CD8-positive, alpha-beta memory T cell (primary cell): ENCODE measurements at regions not wholly inside any gene's neighbourhood (a gene's known extent, or its start where the extent isn't known, plus 50 kb on each side); places are given as distances from the start of the nearest gene placed in this dataset.
"Not testable (repeated sequence)": the region's sequence is repeated elsewhere in the genome, so short reads cannot be mapped to it uniquely, and the experiment has no call there.

Source experiments
- CTCF ChIA-PET: fragments of 350-600 bp; sonication (Branson Sonifier 250); formaldehyde crosslinking; loops from one replicate; lab custom pipeline; 2021; ENCODE audit warnings: antibody characterized with exemption; lab: Charles Lee
- POLR2A ChIA-PET: fragments of 350-600 bp; sonication (Branson Sonifier 250); formaldehyde crosslinking; loops from one replicate; lab custom pipeline; 2021; ENCODE audit warnings: antibody characterized with exemption; lab: Charles Lee
- DNase-seq, 5 donors: peaks; one replicate each; pipeline versions ENCODE4 v3.0.0 to v3.0.0-alpha.2; 2020 to 2022; ENCODE audit warnings: mixed read lengths in 1 of 5
- H3K27ac ChIP-seq: one replicate; pipeline ENCODE4 v1.7.0; 2013; ENCODE audit warnings: low read depth, mild to moderate bottlenecking, low read length, moderate library complexity
- H3K27me3 ChIP-seq: 2 replicates; pipeline ENCODE4 v1.7.0; 2013; ENCODE audit warnings: low read length, mild to moderate bottlenecking; ENCODE audit not compliant: insufficient read depth, poor library complexity, severe bottlenecking
- H3K36me3 ChIP-seq: 2 replicates; pipeline ENCODE4 v1.7.0; 2013; ENCODE audit warnings: mild to moderate bottlenecking, low read length, moderate library complexity; ENCODE audit not compliant: insufficient read depth
- H3K4me1 ChIP-seq: 2 replicates; pipeline ENCODE4 v1.7.0; 2013; ENCODE audit warnings: mild to moderate bottlenecking, low read length, moderate library complexity; ENCODE audit not compliant: insufficient read depth
- H3K4me3 ChIP-seq: 2 replicates; pipeline ENCODE4 v1.7.0; 2013; ENCODE audit warnings: mild to moderate bottlenecking, low read length
- H3K9me3 ChIP-seq: 2 replicates; pipeline ENCODE4 v1.7.0; 2013; ENCODE audit warnings: mild to moderate bottlenecking, low read length
- H3K27ac Mint-ChIP-seq, 8 donors: one replicate each; pipeline ENCODE4 v1.8.0; 2020 to 2021; ENCODE audit warnings: mixed read lengths in 8 of 8, mild to moderate bottlenecking in 6 of 8, inconsistent platforms in 3 of 8, moderate library complexity in 3 of 8
- H3K27me3 Mint-ChIP-seq, 2 donors: one replicate each; pipeline ENCODE4 v1.8.0; 2020 to 2021; ENCODE audit warnings: mixed read lengths in 2 of 2, mild to moderate bottlenecking in 1 of 2, moderate library complexity in 1 of 2
- H3K36me3 Mint-ChIP-seq, 3 donors: one replicate each; pipeline ENCODE4 v1.8.0; 2020 to 2021; ENCODE audit warnings: mixed read lengths in 3 of 3, inconsistent platforms in 1 of 3, mild to moderate bottlenecking in 1 of 3
- H3K4me1 Mint-ChIP-seq, 3 donors: one replicate each; pipeline ENCODE4 v1.8.0; 2020 to 2021; ENCODE audit warnings: mixed read lengths in 3 of 3, inconsistent platforms in 1 of 3, mild to moderate bottlenecking in 1 of 3
- H3K4me3 Mint-ChIP-seq, 7 donors: one replicate each; pipeline ENCODE4 v1.8.0; 2020 to 2021; ENCODE audit warnings: mixed read lengths in 7 of 7, mild to moderate bottlenecking in 6 of 7, moderate library complexity in 4 of 7, inconsistent platforms in 2 of 7
- H3K9me3 Mint-ChIP-seq, 5 donors: one replicate each; pipeline ENCODE4 v1.8.0; 2020 to 2022; ENCODE audit warnings: mixed read lengths in 5 of 5, mild to moderate bottlenecking in 3 of 5, moderate library complexity in 2 of 5, inconsistent platforms in 1 of 5

GRCh38 chr5:118365718-118366117, 622.6 kb downstream of the DTWD2 start:
- CTCF ChIA-PET, result no interaction called here
- Histone ChIP-seq H3K4me3 (no peak overlapping the region), H3K27me3 (no peaks in the 10 kb centered on the region), H3K36me3 (no peaks in the 10 kb centered on the region), H3K9me3 (no peaks in the 10 kb centered on the region), H3K27ac (no peak overlapping the region), H3K4me1 (no peaks in the 10 kb centered on the region)
- Mint-ChIP-seq H3K9me3 (peaks cover 0 to 10% (median 3%) of the 10 kb centered on the region in 5 donors), H3K4me3 (no peak overlapping the region), H3K36me3 (no peaks in the 10 kb centered on the region), H3K27me3 (peaks cover 0 to 2% of the 10 kb centered on the region in 2 donors), H3K27ac (no peak overlapping the region), H3K4me1 (no peaks in the 10 kb centered on the region)
- POLR2A ChIA-PET, result no interaction called here
- DNase-seq, result no peak

- H3K27me3 Mint-ChIP-seq, result no peaks in the 10 kb centered on the region
- Histone ChIP-seq H3K4me3 (no peak overlapping the region), H3K9me3 (no peaks in the 10 kb centered on the region), H3K27ac (no peak overlapping the region), H3K27me3 (no peaks in the 10 kb centered on the region), H3K36me3 (no peaks in the 10 kb centered on the region), H3K4me1 (no peaks in the 10 kb centered on the region)
- H3K4me1 Mint-ChIP-seq, result no peaks in the 10 kb centered on the region
- POLR2A ChIA-PET, result no interaction called here
- CTCF ChIA-PET, result no interaction called here
- no peak for DNase-seq
- H3K27ac Mint-ChIP-seq, result no peak overlapping the region
- H3K9me3 Mint-ChIP-seq, result peaks cover 0 to 16% (median 3%) of the 10 kb centered on the region in 5 donors
- no peak overlapping the region for H3K4me3 Mint-ChIP-seq
- H3K36me3 Mint-ChIP-seq, result no peaks in the 10 kb centered on the region
Measured at GRCh38 chr5:118354797-118355196, 633.5 kb downstream of the DTWD2 start.

GRCh38 chr5:118353970-118354369, 634.4 kb downstream of the DTWD2 start:
- no peak for DNase-seq
- Mint-ChIP-seq H3K27me3 (no peaks in the 10 kb centered on the region), H3K4me1 (no peaks in the 10 kb centered on the region), H3K36me3 (no peaks in the 10 kb centered on the region), H3K9me3 (peaks cover 0 to 20% (median 2%) of the 10 kb centered on the region in 5 donors), H3K27ac (no peak overlapping the region), H3K4me3 (no peak overlapping the region)
- Histone ChIP-seq H3K36me3 (no peaks in the 10 kb centered on the region), H3K9me3 (no peaks in the 10 kb centered on the region), H3K27me3 (no peaks in the 10 kb centered on the region), H3K4me1 (no peaks in the 10 kb centered on the region), H3K4me3 (no peak overlapping the region), H3K27ac (no peak overlapping the region)
- CTCF ChIA-PET, result no interaction called here
- POLR2A ChIA-PET, result no interaction called here

- Mint-ChIP-seq H3K27ac (no peak overlapping the region), H3K27me3 (no peaks in the 10 kb centered on the region), H3K4me3 (no peak overlapping the region), H3K9me3 (peaks cover 5 to 22% (median 13%) of the 10 kb centered on the region in 5 donors), H3K36me3 (no peaks in the 10 kb centered on the region), H3K4me1 (no peaks in the 10 kb centered on the region)
- Histone ChIP-seq H3K36me3 (no peaks in the 10 kb centered on the region), H3K4me1 (no peaks in the 10 kb centered on the region), H3K4me3 (no peak overlapping the region), H3K9me3 (no peaks in the 10 kb centered on the region), H3K27me3 (no peaks in the 10 kb centered on the region), H3K27ac (no peak overlapping the region)
- no peak for DNase-seq
- ChIA-PET CTCF (no interaction called here), POLR2A (no interaction called here)
Measured at GRCh38 chr5:118336468-118336867, 651.9 kb downstream of the DTWD2 start.

- CTCF ChIA-PET, result no interaction called here
- no peaks in the 10 kb centered on the region for H3K4me1 ChIP-seq
Measured at GRCh38 chr5:118327389-118327788, 661.0 kb downstream of the DTWD2 start.

GRCh38 chr5:118326481-118327045, 661.8 kb downstream of the DTWD2 start:
- CTCF ChIA-PET, result no interaction called here
- Mint-ChIP-seq H3K4me1 (no peaks in the 10 kb centered on the region), H3K36me3 (no peaks in the 10 kb centered on the region), H3K4me3 (no peak overlapping the region), H3K27me3 (no peaks in the 10 kb centered on the region), H3K27ac (no peak overlapping the region), H3K9me3 (peaks cover 3 to 18% (median 13%) of the 10 kb centered on the region in 5 donors)
- no peaks in the 10 kb centered on the region for H3K9me3 ChIP-seq
- no peaks in the 10 kb centered on the region for H3K27me3 ChIP-seq
- DNase-seq, result no peak
- H3K36me3 ChIP-seq, result no peaks in the 10 kb centered on the region
- H3K4me1 ChIP-seq, result no peaks in the 10 kb centered on the region
- H3K27ac ChIP-seq, result no peak overlapping the region
- H3K4me3 ChIP-seq, result no peak overlapping the region
- POLR2A ChIA-PET, result no interaction called here

More at GRCh38 chr5:118327389-118327788, 661.0 kb downstream of the DTWD2 start:
- POLR2A ChIA-PET, result no interaction called here
- H3K27me3 Mint-ChIP-seq, result no peaks in the 10 kb centered on the region
- H3K4me3 ChIP-seq, result no peak overlapping the region
- no peak for DNase-seq
- H3K36me3 Mint-ChIP-seq, result no peaks in the 10 kb centered on the region
- no peaks in the 10 kb centered on the region for H3K27me3 ChIP-seq
- peaks cover 3 to 18% (median 8%) of the 10 kb centered on the region in 5 donors for H3K9me3 Mint-ChIP-seq
- H3K36me3 ChIP-seq, result no peaks in the 10 kb centered on the region
- H3K27ac Mint-ChIP-seq, result no peak overlapping the region
- H3K27ac ChIP-seq, result no peak overlapping the region
- no peaks in the 10 kb centered on the region for H3K9me3 ChIP-seq
- no peaks in the 10 kb centered on the region for H3K4me1 Mint-ChIP-seq
- H3K4me3 Mint-ChIP-seq, result no peak overlapping the region

- Mint-ChIP-seq H3K27me3 (no peaks in the 10 kb centered on the region), H3K4me1 (no peaks in the 10 kb centered on the region), H3K9me3 (peaks cover 4 to 18% (median 13%) of the 10 kb centered on the region in 5 donors), H3K27ac (no peak overlapping the region), H3K36me3 (no peaks in the 10 kb centered on the region), H3K4me3 (no peak overlapping the region)
- no peak overlapping the region for H3K4me3 ChIP-seq
- ChIA-PET CTCF (no interaction called here), POLR2A (no interaction called here)
- no peak overlapping the region for H3K27ac ChIP-seq
- H3K36me3 ChIP-seq, result no peaks in the 10 kb centered on the region
- DNase-seq, result no peak
- H3K4me1 ChIP-seq, result no peaks in the 10 kb centered on the region
- H3K27me3 ChIP-seq, result no peaks in the 10 kb centered on the region
- no peaks in the 10 kb centered on the region for H3K9me3 ChIP-seq
Measured at GRCh38 chr5:118325931-118326330, 662.4 kb downstream of the DTWD2 start.

- H3K27ac ChIP-seq, H3K9me3 ChIP-seq, H3K4me1 ChIP-seq, H3K27ac Mint-ChIP-seq, H3K4me3 ChIP-seq, DNase-seq, H3K36me3 Mint-ChIP-seq, H3K4me1 Mint-ChIP-seq, CTCF ChIA-PET, H3K4me3 Mint-ChIP-seq, H3K27me3 ChIP-seq, POLR2A ChIA-PET, H3K36me3 ChIP-seq, H3K27me3 Mint-ChIP-seq: not testable (repeated sequence)
- H3K9me3 Mint-ChIP-seq, result peaks cover 6 to 18% (median 13%) of the 10 kb centered on the region in 5 donors
Measured at GRCh38 chr5:118323723-118324122, 664.6 kb downstream of the DTWD2 start.
